ENCODE measurements at regions not wholly inside any gene's neighbourhood (a gene's known extent, or its start where the extent isn't known, plus 50 kb on each side); places are given as distances from the start of the nearest gene placed in this dataset.

DNA sequence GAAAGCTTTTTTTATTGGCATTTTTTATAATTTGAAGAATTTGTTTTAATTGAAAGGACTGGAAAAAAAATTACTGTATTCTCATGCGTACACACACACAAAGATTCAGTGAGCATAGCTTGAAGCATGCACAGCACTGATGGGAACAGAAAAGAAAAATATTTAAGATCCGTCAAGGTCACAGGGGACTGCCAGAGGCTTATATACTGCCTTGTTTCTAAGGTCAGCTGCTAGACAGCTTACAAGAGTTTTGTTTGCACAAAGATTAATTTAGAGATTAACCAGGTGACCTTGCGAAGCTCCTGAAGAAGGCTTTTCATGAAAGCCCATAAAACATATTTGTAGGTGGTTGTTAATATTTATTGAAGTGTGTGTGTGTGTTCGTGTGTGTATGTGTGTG, 396.3 kb downstream of the TRIB2 start:
- TF ChIP-seq MYC (IDR thresholded peaks at IDR 0.05; ENCODE audit: insufficient read depth, insufficient read length, insufficient replicate concordance, low read length, severe bottlenecking) (no peak), GABPA (IDR thresholded peaks at IDR 0.05; ENCODE audit: low read depth) (no peak), RAD21 (IDR thresholded peaks at IDR 0.05; ENCODE audit: insufficient read depth, low read depth, low read length) (no peak), ZSCAN29 (IDR thresholded peaks at IDR 0.05) (no peak), YY1 (IDR thresholded peaks at IDR 0.05; ENCODE audit: low read depth, low read length) (no peak), RB1 (IDR thresholded peaks at IDR 0.05; ENCODE audit: borderline replicate concordance) (no peak)
- TF ChIP-seq, protein P1, sequence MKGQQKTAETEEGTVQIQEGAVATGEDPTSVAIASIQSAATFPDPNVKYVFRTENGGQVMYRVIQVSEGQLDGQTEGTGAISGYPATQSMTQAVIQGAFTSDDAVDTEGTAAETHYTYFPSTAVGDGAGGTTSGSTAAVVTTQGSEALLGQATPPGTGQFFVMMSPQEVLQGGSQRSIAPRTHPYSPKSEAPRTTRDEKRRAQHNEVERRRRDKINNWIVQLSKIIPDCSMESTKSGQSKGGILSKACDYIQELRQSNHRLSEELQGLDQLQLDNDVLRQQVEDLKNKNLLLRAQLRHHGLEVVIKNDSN (IDR thresholded peaks at IDR 0.05; ENCODE audit: borderline replicate concordance, extremely low read length, insufficient read depth, low read depth, low read length) = no peak
